Heart left ventricle (tissue), 16 donors: ENCODE measurements at regions not wholly inside any gene's neighbourhood (a gene's known extent, or its start where the extent isn't known, plus 50 kb on each side); places are given as distances from the start of the nearest gene placed in this dataset.

Experiments
- ATAC-seq, 4 donors: fragments of 200-7000 bp; cut with Tn5 transposase; one replicate each; pipeline ENCODE4 v1.9.1; 2020 to 2022; ENCODE audit warnings: moderate library complexity in 4 of 4, mild to moderate bottlenecking in 3 of 4, moderate number of reproducible peaks in 1 of 4
- DNase-seq, 5 donors: peaks; one replicate each; pipeline ENCODE4 v3.0.0-alpha.2; 2020
- H3K27ac ChIP-seq, 12 donors: fragments of 200-600 bp; sonication (generic) in 4 of 12; one replicate each; pipeline versions ENCODE4 v1.5.0 to v1.8.0; 2016 to 2022; ENCODE audit warnings: mild to moderate bottlenecking in 2 of 12
- H3K27me3 ChIP-seq, 9 donors: fragments of 200-600 bp; sonication (generic) in 2 of 9; one replicate each; pipeline versions ENCODE4 v1.5.1 to v1.8.0; 2016 to 2022; ENCODE audit warnings: mild to moderate bottlenecking in 3 of 9
- H3K36me3 ChIP-seq, 9 donors: fragments of 200-600 bp; sonication (generic) in 2 of 9; one replicate each; pipeline versions ENCODE4 v1.5.0 to v1.8.0; 2018 to 2022; ENCODE audit warnings: mild to moderate bottlenecking in 2 of 9
- H3K4me1 ChIP-seq, 12 donors: fragments of 200-600 bp; sonication (generic) in 4 of 12; one replicate each; pipeline versions ENCODE4 v1.5.0 to v1.8.0; 2016 to 2022; ENCODE audit warnings: mild to moderate bottlenecking in 3 of 12
- H3K4me3 ChIP-seq, 12 donors: fragments of 200-600 bp; sonication (generic) in 4 of 12; one replicate each; pipeline versions ENCODE4 v1.5.0 to v1.8.0; 2017 to 2022; ENCODE audit warnings: mild to moderate bottlenecking in 9 of 12, moderate library complexity in 4 of 12
- H3K9me3 ChIP-seq, 12 donors: fragments of 200-600 bp; sonication (generic) in 4 of 12; one replicate each; pipeline versions ENCODE4 v1.5.0 to v1.8.0; 2016 to 2022; ENCODE audit warnings: mild to moderate bottlenecking in 1 of 12
- CTCF ChIP-seq, 12 donors: fragments of 200-600 bp; sonication (generic) in 4 of 12; IDR thresholded peaks; one replicate each; pipeline versions ENCODE4 v1.5.0 to v1.8.0; 2018 to 2022; ENCODE audit warnings: antibody characterized with exemption in 12 of 12, mild to moderate bottlenecking in 5 of 12
- POLR2A ChIP-seq, 2 donors: fragments of 450-650 bp; IDR thresholded peaks; one replicate each; pipeline ENCODE4 v1.6.1; 2017; ENCODE audit warnings: antibody characterized with exemption in 2 of 2, mild to moderate bottlenecking in 2 of 2, moderate library complexity in 2 of 2
- WGBS, 4 donors: extraction: QIAGEN DNeasy Blood & Tissue Kit in 2 of 4; methylation state at CpG; one replicate each; pipeline versions ENCODE4 v1.1.5 to v1.1.7; 2013 to 2018; 5-methylcytosine and 5-hydroxymethylcytosine counted together
- intact Hi-C, 10 donors: fragments of 100-400 bp; cut with DNase I; formaldehyde crosslinking; loops; one replicate each; pipeline versions ENCODE4 v1.11.1 to v1.14.2; 2022
- donor health status: ischemic (EF 13 %, LVEDD 7.1; RV severe dilation, severe dysfunction).
- donor health status: healthy with polysubstance abuse.
- donor health status: DM: no; HTN: yes; CAD: no.
- donor health status: DM: no; HTN: no; CAD: no.
- donor health status: ischemic (EF 25% LVEDD 6.9; RV normal size, moderate dysfunction).
- donor health status: ischemic (EF 25% LVEDD 5.7; RV mildly dilated, moderate dysfunction).
- donor health status: healthy.
- donor health status: DM: yes; HTN: yes; CAD: no.
- donor health status: ischemic (EF 35%, LVEDD 5.7; RV mildly dilated, moderate dysfunction).
- donor health status: nonischemic (EF 11% LVEDD 7.7; RV severe dilation, severe dysfunction).
- donor health status: DM: yes; HTN: yes; CAD: no.
- donor health status: PGD.
- donor health status: ischemic (EF 29% LVEDD 5.4; RV normal size, mild dysfunction).
- donor health status: nonischemic (EF 23%, LVEDD 6.1; RV moderate dilation, normal function).

GRCh38 chr14:49193332-49194065 lies 392.7 kb downstream of the RPS29 start:
- intact Hi-C loops: no loop called here
- ATAC-seq (no peak), DNase-seq (no peak)
- Histone ChIP-seq H3K27ac (no peak overlapping the region), H3K27me3 (no peaks in the 10 kb centered on the region), H3K9me3 (no peaks in the 10 kb centered on the region), H3K4me3 (no peak overlapping the region), H3K36me3 (no peaks in the 10 kb centered on the region), H3K4me1 (no peaks in the 10 kb centered on the region)
- WGBS, 4 donors: 44 to 57% (median 50%) methylated on average over 7 of the region's 7 CpGs
- TF ChIP-seq POLR2A (IDR thresholded peaks at IDR 0.05) (no peak), CTCF (IDR thresholded peaks at IDR 0.05) (no peak)

- 71 to 82% (median 79%) methylated on average over 5 of the region's 5 CpGs for WGBS, 4 donors
- no peak overlapping the region for H3K27ac ChIP-seq
- no peak overlapping the region for H3K4me3 ChIP-seq
- ATAC-seq (no peak), DNase-seq (no peak)
- TF ChIP-seq POLR2A (IDR thresholded peaks at IDR 0.05): no peak
- no peak for TF ChIP-seq CTCF (IDR thresholded peaks at IDR 0.05)
- peaks cover 0 to 12% (median 1%) of the 10 kb centered on the region in 12 donors for H3K9me3 ChIP-seq
- H3K27me3 ChIP-seq: no peaks in the 10 kb centered on the region
- no peaks in the 10 kb centered on the region for H3K4me1 ChIP-seq
- intact Hi-C loops: no loop called here
- no peaks in the 10 kb centered on the region for H3K36me3 ChIP-seq
Observed at GRCh38 chr14:49191380-49191779, 394.8 kb downstream of the RPS29 start.

- Histone ChIP-seq H3K27me3 (no peaks in the 10 kb centered on the region), H3K4me3 (no peak overlapping the region), H3K4me1 (no peaks in the 10 kb centered on the region), H3K27ac (no peak overlapping the region), H3K9me3 (peaks cover 0 to 19% (median 1%) of the 10 kb centered on the region in 12 donors), H3K36me3 (no peaks in the 10 kb centered on the region)
- intact Hi-C loops: no loop called here
- ATAC-seq (no peak), DNase-seq (no peak)
- WGBS, 4 donors: 17 to 37% (median 28%) methylated on average over 1 of the region's 1 CpG
- TF ChIP-seq CTCF (IDR thresholded peaks at IDR 0.05) (no peak), POLR2A (IDR thresholded peaks at IDR 0.05) (no peak)
Observed at GRCh38 chr14:49189375-49189774, 396.8 kb downstream of the RPS29 start.

- no peak for TF ChIP-seq POLR2A (IDR thresholded peaks at IDR 0.05)
- TF ChIP-seq CTCF (IDR thresholded peaks at IDR 0.05): no peak
- H3K9me3 ChIP-seq: peaks cover 0 to 32% (median 3%) of the 10 kb centered on the region in 12 donors
- ATAC-seq (no peak), DNase-seq (no peak)
- 62 to 74% (median 74%) methylated on average over 4 of the region's 4 CpGs for WGBS, 4 donors
- no peak overlapping the region for H3K4me3 ChIP-seq
- H3K27me3 ChIP-seq: no peaks in the 10 kb centered on the region
- no peaks in the 10 kb centered on the region for H3K4me1 ChIP-seq
- no peak overlapping the region for H3K27ac ChIP-seq
- H3K36me3 ChIP-seq: no peaks in the 10 kb centered on the region
- intact Hi-C loops: no loop called here
Observed at GRCh38 chr14:49187799-49188198, 398.4 kb downstream of the RPS29 start.
